ENCODE measurements at regions not wholly inside any gene's neighbourhood (a gene's known extent, or its start where the extent isn't known, plus 50 kb on each side); places are given as distances from the start of the nearest gene placed in this dataset.

DNA sequence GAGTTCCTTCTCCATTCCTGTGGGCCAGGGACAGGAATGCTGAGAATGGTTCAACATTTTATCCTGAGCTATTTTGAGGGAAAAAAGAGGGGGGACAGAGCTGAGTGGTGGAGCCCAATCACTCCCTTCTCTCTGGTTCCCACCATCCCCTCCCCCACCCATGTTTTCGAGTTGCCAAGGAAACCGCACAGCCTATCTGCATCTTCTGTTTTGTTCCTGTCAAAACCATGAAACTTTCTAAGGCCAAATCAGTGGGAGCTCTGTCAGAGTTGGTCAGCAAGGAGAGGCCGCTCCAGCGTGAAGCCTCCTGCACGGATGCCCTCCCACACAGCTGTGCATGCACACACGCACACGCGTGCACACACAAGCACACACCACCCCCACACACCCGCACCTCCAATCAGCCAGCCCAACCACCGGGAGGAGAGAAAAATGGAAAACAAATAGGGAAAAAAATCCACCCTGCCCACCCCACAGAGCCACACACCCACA, 54.5 kb upstream of the ATP2B4 start:
- TF ChIP-seq, protein P1, sequence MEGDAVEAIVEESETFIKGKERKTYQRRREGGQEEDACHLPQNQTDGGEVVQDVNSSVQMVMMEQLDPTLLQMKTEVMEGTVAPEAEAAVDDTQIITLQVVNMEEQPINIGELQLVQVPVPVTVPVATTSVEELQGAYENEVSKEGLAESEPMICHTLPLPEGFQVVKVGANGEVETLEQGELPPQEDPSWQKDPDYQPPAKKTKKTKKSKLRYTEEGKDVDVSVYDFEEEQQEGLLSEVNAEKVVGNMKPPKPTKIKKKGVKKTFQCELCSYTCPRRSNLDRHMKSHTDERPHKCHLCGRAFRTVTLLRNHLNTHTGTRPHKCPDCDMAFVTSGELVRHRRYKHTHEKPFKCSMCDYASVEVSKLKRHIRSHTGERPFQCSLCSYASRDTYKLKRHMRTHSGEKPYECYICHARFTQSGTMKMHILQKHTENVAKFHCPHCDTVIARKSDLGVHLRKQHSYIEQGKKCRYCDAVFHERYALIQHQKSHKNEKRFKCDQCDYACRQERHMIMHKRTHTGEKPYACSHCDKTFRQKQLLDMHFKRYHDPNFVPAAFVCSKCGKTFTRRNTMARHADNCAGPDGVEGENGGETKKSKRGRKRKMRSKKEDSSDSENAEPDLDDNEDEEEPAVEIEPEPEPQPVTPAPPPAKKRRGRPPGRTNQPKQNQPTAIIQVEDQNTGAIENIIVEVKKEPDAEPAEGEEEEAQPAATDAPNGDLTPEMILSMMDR (conservative IDR thresholded peaks at IDR 0.05 in 1 of 2, IDR thresholded peaks at IDR 0.05 in 1 of 2; ENCODE audit: extremely low read depth in 1 of 2, insufficient read depth in 1 of 2, low read depth in 1 of 2, low read length in 2 of 2), result no peak
- no peak for TF ChIP-seq EZH2 (IDR thresholded peaks at IDR 0.05; ENCODE audit: borderline replicate concordance, low read length)

Data from mammary epithelial cell (primary cell).